ENCODE measurements at regions not wholly inside any gene's neighbourhood (a gene's known extent, or its start where the extent isn't known, plus 50 kb on each side); places are given as distances from the start of the nearest gene placed in this dataset.

GRCh38 chr2:223486751-223487150 is 115.4 kb downstream of the SCG2 start:
- Histone ChIP-seq H3K36me3 (ENCODE audit: control insufficient read depth in 4 of 4, insufficient read depth in 4 of 4, low read length in 4 of 4) (no peaks in the 10 kb centered on the region), H3K9ac (ENCODE audit: insufficient read depth in 1 of 2, low read length in 2 of 2) (no peak overlapping the region), H3K27me3 (ENCODE audit: control insufficient read depth in 3 of 3, insufficient read depth in 3 of 3, low read length in 2 of 3) (no peaks in the 10 kb centered on the region), H3K4me3 (no peak overlapping the region), H3K27ac (ENCODE audit: low read depth in 1 of 2, low read length in 1 of 2) (no peak overlapping the region), H3K4me1 (ENCODE audit: control insufficient read depth in 5 of 5, insufficient read depth in 5 of 5, low read length in 5 of 5) (no peaks in the 10 kb centered on the region), H3K9me3 (ENCODE audit: control insufficient read depth in 4 of 4, insufficient read depth in 3 of 4, low read length in 3 of 4) (no peaks in the 10 kb centered on the region)
- no peak for ATAC-seq (ENCODE audit: insufficient read depth, low FRiP score)
- no peak for DNase-seq
- no peak for TF ChIP-seq CTCF (IDR thresholded peaks at IDR 0.05; ENCODE audit: control extremely low read depth, extremely low read depth)

- H3K27ac ChIP-seq (ENCODE audit: low read depth in 1 of 2, low read length in 1 of 2), result no peak overlapping the region
- H3K4me3 ChIP-seq, result no peak overlapping the region
- no peaks in the 10 kb centered on the region for H3K27me3 ChIP-seq (ENCODE audit: control insufficient read depth in 3 of 3, insufficient read depth in 3 of 3, low read length in 2 of 3)
- TF ChIP-seq CTCF (IDR thresholded peaks at IDR 0.05; ENCODE audit: control extremely low read depth, extremely low read depth), result no peak
- H3K9me3 ChIP-seq (ENCODE audit: control insufficient read depth in 4 of 4, insufficient read depth in 3 of 4, low read length in 3 of 4), result no peaks in the 10 kb centered on the region
- 75 to 86% methylated on average over 2 of the region's 2 CpGs for WGBS, 2 donors
- DNase-seq (no peak), ATAC-seq (ENCODE audit: insufficient read depth, low FRiP score) (no peak)
- no peaks in the 10 kb centered on the region for H3K4me1 ChIP-seq (ENCODE audit: control insufficient read depth in 5 of 5, insufficient read depth in 5 of 5, low read length in 5 of 5)
- H3K36me3 ChIP-seq (ENCODE audit: control insufficient read depth in 4 of 4, insufficient read depth in 4 of 4, low read length in 4 of 4), result no peaks in the 10 kb centered on the region
- no peak overlapping the region for H3K9ac ChIP-seq (ENCODE audit: insufficient read depth in 1 of 2, low read length in 2 of 2)
Measured at GRCh38 chr2:223487214-223487846, 114.8 kb downstream of the SCG2 start.

- DNase-seq, result no peak
- Histone ChIP-seq H3K4me3 (no peak overlapping the region), H3K27ac (ENCODE audit: low read depth in 1 of 2, low read length in 1 of 2) (no peak overlapping the region), H3K4me1 (ENCODE audit: control insufficient read depth in 5 of 5, insufficient read depth in 5 of 5, low read length in 5 of 5) (no peaks in the 10 kb centered on the region), H3K9me3 (ENCODE audit: control insufficient read depth in 4 of 4, insufficient read depth in 3 of 4, low read length in 3 of 4) (no peaks in the 10 kb centered on the region), H3K9ac (ENCODE audit: insufficient read depth in 1 of 2, low read length in 2 of 2) (no peak overlapping the region), H3K27me3 (ENCODE audit: control insufficient read depth in 3 of 3, insufficient read depth in 3 of 3, low read length in 2 of 3) (no peaks in the 10 kb centered on the region), H3K36me3 (ENCODE audit: control insufficient read depth in 4 of 4, insufficient read depth in 4 of 4, low read length in 4 of 4) (no peaks in the 10 kb centered on the region)
- no peak for ATAC-seq (ENCODE audit: insufficient read depth, low FRiP score)
- no peak for TF ChIP-seq CTCF (IDR thresholded peaks at IDR 0.05; ENCODE audit: control extremely low read depth, extremely low read depth)
- 28 to 48% methylated on average over 4 of the region's 4 CpGs for WGBS, 2 donors
Measured at GRCh38 chr2:223488814-223489213, 113.3 kb downstream of the SCG2 start.

- no peak overlapping the region for H3K27ac ChIP-seq (ENCODE audit: low read depth in 1 of 2, low read length in 1 of 2)
- WGBS, 2 donors, result 72 to 73% methylated on average over 2 of the region's 2 CpGs
- H3K27me3 ChIP-seq (ENCODE audit: control insufficient read depth in 3 of 3, insufficient read depth in 3 of 3, low read length in 2 of 3), result no peaks in the 10 kb centered on the region
- TF ChIP-seq CTCF (IDR thresholded peaks at IDR 0.05; ENCODE audit: control extremely low read depth, extremely low read depth), result no peak
- ATAC-seq (ENCODE audit: insufficient read depth, low FRiP score) (no peak), DNase-seq (no peak)
- no peaks in the 10 kb centered on the region for H3K4me1 ChIP-seq (ENCODE audit: control insufficient read depth in 5 of 5, insufficient read depth in 5 of 5, low read length in 5 of 5)
- no peaks in the 10 kb centered on the region for H3K9me3 ChIP-seq (ENCODE audit: control insufficient read depth in 4 of 4, insufficient read depth in 3 of 4, low read length in 3 of 4)
- no peak overlapping the region for H3K4me3 ChIP-seq
- no peak overlapping the region for H3K9ac ChIP-seq (ENCODE audit: insufficient read depth in 1 of 2, low read length in 2 of 2)
- H3K36me3 ChIP-seq (ENCODE audit: control insufficient read depth in 4 of 4, insufficient read depth in 4 of 4, low read length in 4 of 4), result no peaks in the 10 kb centered on the region
Measured at GRCh38 chr2:223494496-223494895, 107.7 kb downstream of the SCG2 start.

All from lung (tissue), 11 donors.